ENCODE measurements at regions not wholly inside any gene's neighbourhood (a gene's known extent, or its start where the extent isn't known, plus 50 kb on each side); places are given as distances from the start of the nearest gene placed in this dataset.
"Not testable (repeated sequence)": the region's sequence is repeated elsewhere in the genome, so short reads cannot be mapped to it uniquely, and the experiment has no call there.

DNA sequence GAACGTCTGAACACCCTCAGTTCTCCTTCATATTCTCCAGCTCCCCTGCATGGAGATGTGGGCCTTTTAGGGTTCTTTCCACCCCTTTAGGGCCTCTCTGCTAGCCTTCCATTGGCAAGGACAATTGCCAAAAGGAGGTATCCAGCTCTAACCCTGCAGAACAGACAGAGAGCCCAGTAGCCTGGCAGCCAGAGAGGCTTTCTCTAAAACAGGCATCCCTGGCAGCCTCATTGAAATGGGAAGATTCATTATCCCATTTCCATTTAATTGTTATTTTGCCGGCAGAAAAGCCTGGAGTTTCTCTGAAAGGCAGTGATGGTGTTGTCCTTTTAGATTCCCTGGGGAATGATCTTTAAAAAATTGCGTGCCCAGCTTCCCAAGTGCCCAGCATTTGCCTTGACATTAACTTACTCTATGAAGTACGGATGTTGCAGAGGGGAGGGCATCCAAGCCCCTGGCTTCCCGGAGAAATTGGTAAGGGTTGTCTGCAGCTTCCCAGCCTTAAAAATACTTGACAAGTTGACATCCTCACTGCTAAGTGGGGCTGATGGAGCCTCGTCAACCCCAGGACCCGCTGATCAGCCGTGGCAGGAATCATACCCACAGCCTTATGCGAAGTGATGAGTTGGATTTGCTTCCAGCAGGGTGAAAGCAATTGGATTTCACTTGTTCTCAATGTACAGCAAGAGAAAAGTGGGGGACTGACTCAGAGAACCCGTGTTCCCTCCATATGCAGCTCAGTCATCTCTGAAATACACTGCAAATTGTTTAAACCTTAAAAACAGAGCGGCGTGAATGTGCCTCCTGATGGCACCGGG lies 244.1 kb downstream of the CRLF2 start:
- H3K27me3 Mint-ChIP-seq (ENCODE audit: low read depth): peaks cover 21% of the 10 kb centered on the region
- H3K27ac Mint-ChIP-seq: no peak overlapping the region
- H3K36me3 Mint-ChIP-seq: no peaks in the 10 kb centered on the region
- H3K4me3 Mint-ChIP-seq: no peak overlapping the region
- no peak for DNase-seq (ENCODE audit: low spot score in 2 of 2, unreplicated experiment in 2 of 2)
- TF ChIP-seq, protein P1, sequence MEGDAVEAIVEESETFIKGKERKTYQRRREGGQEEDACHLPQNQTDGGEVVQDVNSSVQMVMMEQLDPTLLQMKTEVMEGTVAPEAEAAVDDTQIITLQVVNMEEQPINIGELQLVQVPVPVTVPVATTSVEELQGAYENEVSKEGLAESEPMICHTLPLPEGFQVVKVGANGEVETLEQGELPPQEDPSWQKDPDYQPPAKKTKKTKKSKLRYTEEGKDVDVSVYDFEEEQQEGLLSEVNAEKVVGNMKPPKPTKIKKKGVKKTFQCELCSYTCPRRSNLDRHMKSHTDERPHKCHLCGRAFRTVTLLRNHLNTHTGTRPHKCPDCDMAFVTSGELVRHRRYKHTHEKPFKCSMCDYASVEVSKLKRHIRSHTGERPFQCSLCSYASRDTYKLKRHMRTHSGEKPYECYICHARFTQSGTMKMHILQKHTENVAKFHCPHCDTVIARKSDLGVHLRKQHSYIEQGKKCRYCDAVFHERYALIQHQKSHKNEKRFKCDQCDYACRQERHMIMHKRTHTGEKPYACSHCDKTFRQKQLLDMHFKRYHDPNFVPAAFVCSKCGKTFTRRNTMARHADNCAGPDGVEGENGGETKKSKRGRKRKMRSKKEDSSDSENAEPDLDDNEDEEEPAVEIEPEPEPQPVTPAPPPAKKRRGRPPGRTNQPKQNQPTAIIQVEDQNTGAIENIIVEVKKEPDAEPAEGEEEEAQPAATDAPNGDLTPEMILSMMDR (IDR thresholded peaks at IDR 0.05; ENCODE audit: unreplicated experiment): no peak
- H3K4me1 Mint-ChIP-seq: no peaks in the 10 kb centered on the region
- H3K9me3 Mint-ChIP-seq: no peaks in the 10 kb centered on the region

DNA sequence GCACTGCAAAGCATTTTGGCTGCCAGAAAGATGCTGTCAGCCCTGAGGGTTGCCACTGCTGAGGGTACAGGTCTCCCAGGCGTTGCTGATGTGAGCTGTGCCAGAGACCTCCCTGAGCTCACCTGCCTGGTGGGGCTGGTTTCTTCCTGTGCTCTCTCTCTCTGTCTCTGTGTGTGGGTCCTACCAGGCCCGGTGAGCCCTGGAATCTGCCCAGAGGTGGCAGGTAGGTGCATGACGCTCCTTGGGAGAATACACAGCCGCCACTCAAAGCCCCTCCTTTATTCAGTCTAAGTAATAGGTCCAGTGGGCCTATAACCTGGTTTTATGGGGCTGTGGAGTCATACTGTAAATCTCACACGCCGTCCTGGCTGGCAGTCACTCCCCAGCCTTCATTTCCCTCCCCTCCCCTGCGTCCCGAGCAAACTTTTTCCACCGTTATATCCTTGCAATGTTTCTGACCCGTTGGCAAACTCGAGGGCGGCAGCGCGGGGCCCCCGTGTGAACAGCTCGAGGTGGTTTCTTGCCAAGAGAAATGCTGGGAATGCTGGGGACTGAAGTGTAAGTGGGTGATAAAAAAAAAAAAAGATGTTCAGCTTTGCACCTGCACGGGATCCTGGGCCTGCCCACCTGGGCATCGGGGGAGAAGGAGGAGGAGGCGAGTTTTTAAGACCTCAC lies 245.9 kb downstream of the CRLF2 start:
- DNase-seq (ENCODE audit: low spot score in 2 of 2, unreplicated experiment in 2 of 2): no peak
- TF ChIP-seq, protein P1 (IDR thresholded peaks at IDR 0.05; ENCODE audit: unreplicated experiment): no peak
- H3K4me3 Mint-ChIP-seq: no peak overlapping the region
- no peaks in the 10 kb centered on the region for H3K9me3 Mint-ChIP-seq
- no peak overlapping the region for H3K27ac Mint-ChIP-seq
- no peaks in the 10 kb centered on the region for H3K36me3 Mint-ChIP-seq
- peaks cover 22% of the 10 kb centered on the region for H3K27me3 Mint-ChIP-seq (ENCODE audit: low read depth)
- H3K4me1 Mint-ChIP-seq: no peaks in the 10 kb centered on the region

DNA sequence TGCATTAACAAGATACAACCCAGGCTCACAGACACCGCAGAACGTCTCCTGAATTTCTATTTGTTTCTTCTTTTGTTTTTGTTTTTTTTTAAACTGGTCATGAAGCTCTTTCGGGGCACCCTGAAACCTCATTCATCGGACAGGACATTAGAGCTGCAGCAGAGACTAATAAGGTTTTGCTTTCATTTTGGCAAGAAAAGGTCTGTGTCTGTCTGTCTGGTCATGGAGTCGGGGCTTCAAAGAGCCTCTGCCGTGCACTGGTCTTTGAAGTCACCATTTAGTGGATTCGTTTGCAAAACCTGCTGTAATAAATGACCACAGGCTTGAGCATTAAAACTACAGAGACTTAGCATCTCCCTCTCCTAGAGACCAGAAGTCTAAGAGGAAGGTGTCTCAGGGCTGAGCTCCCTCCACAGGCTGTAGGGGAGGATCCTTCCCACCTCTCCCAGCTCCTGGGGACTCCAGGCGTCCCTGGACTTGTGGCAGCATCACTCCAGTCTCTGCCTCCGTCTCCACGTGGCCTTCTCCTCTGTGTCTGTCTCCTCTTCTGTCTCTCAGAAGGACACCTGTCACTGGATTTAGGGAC lies 247.5 kb downstream of the CRLF2 start:
- Mint-ChIP-seq H3K4me1 (no peaks in the 10 kb centered on the region), H3K36me3 (no peaks in the 10 kb centered on the region), H3K27me3 (ENCODE audit: low read depth) (peaks cover 33% of the 10 kb centered on the region), H3K27ac (no peak overlapping the region), H3K9me3 (no peaks in the 10 kb centered on the region), H3K4me3 (no peak overlapping the region)
- TF ChIP-seq, protein P1 (IDR thresholded peaks at IDR 0.05; ENCODE audit: unreplicated experiment): no peak
- DNase-seq (ENCODE audit: low spot score in 2 of 2, unreplicated experiment in 2 of 2): no peak

DNA sequence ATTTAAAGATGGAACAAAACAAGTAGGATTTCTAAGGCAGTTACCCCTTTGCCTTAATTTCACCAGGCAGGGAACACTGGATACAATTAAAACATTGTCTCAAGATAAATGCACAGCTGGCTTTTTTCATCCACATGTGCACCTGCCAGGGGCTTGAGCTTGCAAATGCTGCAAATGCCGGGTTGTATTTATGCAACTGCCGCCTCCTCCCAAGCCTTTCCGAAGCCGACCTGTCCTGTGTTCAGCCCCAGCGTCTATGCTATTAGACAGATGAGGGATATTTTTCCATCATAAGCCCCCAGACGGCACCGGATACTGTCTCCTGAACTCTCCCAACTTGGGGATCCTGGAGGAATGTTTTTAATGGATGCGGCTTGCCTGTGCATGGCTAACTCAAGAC lies 251.6 kb downstream of the CRLF2 start:
- Mint-ChIP-seq H3K4me3 (no peak overlapping the region), H3K36me3 (no peaks in the 10 kb centered on the region), H3K27me3 (ENCODE audit: low read depth) (peaks cover 41% of the 10 kb centered on the region), H3K27ac (no peak overlapping the region), H3K9me3 (no peaks in the 10 kb centered on the region), H3K4me1 (no peaks in the 10 kb centered on the region)
- TF ChIP-seq, protein P1 (IDR thresholded peaks at IDR 0.05; ENCODE audit: unreplicated experiment): no peak
- DNase-seq (ENCODE audit: low spot score in 2 of 2, unreplicated experiment in 2 of 2): no peak

DNA sequence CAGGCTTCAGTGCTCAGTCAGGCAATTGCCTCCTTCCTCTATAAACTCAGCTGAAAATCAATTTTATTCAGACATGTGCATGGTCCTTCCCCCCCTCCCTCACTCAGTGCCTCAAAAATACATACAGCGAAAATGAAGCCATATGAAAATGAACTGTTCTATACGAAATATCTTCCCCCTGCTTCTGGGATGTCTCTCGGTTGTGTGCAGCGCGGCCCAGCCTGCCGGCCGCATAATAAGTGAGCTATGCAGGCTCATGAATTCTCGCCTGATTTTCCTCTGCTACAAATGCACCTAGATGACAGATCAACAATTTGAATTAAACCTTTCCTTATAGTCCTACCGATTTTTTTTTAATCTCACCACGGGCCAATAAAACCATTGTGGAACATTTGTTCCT lies 252.9 kb downstream of the CRLF2 start:
- no peak for DNase-seq (ENCODE audit: low spot score in 2 of 2, unreplicated experiment in 2 of 2)
- Mint-ChIP-seq H3K4me1 (no peaks in the 10 kb centered on the region), H3K36me3 (no peaks in the 10 kb centered on the region), H3K27me3 (ENCODE audit: low read depth) (peaks cover 34% of the 10 kb centered on the region), H3K27ac (no peak overlapping the region), H3K4me3 (no peak overlapping the region), H3K9me3 (no peaks in the 10 kb centered on the region)
- TF ChIP-seq, protein P1 (IDR thresholded peaks at IDR 0.05; ENCODE audit: unreplicated experiment): no peak

DNA sequence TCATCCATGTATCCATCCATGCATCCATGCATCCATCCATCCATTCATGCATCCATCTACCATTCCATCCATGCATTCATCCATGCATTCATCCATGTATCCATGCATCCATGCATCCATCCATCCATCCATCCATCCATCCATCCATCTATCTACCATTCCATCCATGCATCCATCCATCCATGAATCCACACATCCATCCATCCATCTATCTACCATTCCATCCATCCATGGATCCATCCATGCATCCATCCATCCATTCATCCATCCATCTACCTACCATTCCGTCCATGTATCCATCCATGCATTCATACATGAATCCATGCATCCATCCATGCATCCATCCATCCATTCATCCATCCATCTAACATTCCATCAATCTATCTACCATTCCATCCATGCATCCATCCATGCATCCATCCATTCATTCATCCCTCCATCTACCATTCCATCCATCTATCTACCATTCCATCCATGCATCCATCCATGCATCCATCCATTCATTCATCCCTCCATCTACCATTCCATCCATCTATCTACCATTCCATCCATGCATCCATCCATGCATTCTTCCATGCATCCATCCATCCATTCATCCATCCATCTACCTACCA lies 257.2 kb downstream of the CRLF2 start:
- H3K27me3 Mint-ChIP-seq (ENCODE audit: low read depth): peaks cover 30% of the 10 kb centered on the region
- not testable (repeated sequence) for H3K9me3 Mint-ChIP-seq; H3K27ac Mint-ChIP-seq; DNase-seq (ENCODE audit: low spot score in 2 of 2, unreplicated experiment in 2 of 2); H3K36me3 Mint-ChIP-seq; H3K4me1 Mint-ChIP-seq; H3K4me3 Mint-ChIP-seq
